ENCODE measurements at regions not wholly inside any gene's neighbourhood (a gene's known extent, or its start where the extent isn't known, plus 50 kb on each side); places are given as distances from the start of the nearest gene placed in this dataset.

DNA sequence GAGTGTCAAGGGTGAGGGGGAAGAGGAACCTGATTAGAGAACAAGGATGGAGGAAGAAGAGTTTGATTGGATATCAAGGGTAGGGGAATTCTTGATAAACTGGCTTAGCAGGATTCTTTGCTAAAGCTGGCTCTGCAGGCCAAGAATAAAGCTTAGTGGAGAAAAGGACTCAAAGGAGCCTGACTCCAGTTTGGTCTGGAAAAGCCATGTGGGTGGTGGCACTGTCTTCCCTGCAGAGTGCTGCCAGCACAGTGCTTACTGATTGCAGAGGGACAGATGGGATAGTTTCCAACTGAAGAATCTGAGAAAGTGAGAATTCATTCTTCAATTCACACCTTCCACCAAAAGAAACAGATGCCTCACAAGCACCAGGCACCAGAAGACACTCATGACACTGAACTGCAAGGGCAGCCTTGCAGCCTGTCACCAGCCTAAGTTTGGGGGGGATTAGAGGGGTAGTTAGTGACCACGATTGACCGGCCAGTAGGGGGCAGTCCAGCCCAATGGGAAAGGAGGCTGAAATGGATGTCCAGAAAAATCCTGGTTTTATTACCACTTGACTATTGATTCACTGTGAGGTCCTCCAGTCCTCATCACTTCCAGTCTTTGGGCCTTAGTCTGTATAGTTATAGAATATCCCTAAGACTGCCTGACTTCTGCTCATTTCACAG lies 334.5 kb downstream of the SMAD2 start:
- H3K4me3 ChIP-seq (ENCODE audit: low read depth in 1 of 2, low read length in 2 of 2): no peak overlapping the region
- no peaks in the 10 kb centered on the region for H3K36me3 ChIP-seq (ENCODE audit: control insufficient read depth in 2 of 2, insufficient read depth in 2 of 2, low read length in 1 of 2)
- H3K9me3 ChIP-seq (ENCODE audit: control insufficient read depth in 2 of 2, insufficient read depth in 1 of 2, low read depth in 1 of 2, low read length in 1 of 2): peaks cover 7% of the 10 kb centered on the region in 2 donors
- 2% methylated on average over 2 of the region's 2 CpGs for WGBS, 2 donors
- H3K4me1 ChIP-seq (ENCODE audit: control insufficient read depth in 2 of 2, insufficient read depth in 2 of 2, low read length in 1 of 2): no peaks in the 10 kb centered on the region
- H3K27me3 ChIP-seq (ENCODE audit: control insufficient read depth in 1 of 2, insufficient read depth in 2 of 2, low read length in 2 of 2): peaks cover 0 to 3% of the 10 kb centered on the region in 2 donors
- no peak overlapping the region for H3K27ac ChIP-seq (ENCODE audit: low read depth in 2 of 2, low read length in 1 of 2)

DNA sequence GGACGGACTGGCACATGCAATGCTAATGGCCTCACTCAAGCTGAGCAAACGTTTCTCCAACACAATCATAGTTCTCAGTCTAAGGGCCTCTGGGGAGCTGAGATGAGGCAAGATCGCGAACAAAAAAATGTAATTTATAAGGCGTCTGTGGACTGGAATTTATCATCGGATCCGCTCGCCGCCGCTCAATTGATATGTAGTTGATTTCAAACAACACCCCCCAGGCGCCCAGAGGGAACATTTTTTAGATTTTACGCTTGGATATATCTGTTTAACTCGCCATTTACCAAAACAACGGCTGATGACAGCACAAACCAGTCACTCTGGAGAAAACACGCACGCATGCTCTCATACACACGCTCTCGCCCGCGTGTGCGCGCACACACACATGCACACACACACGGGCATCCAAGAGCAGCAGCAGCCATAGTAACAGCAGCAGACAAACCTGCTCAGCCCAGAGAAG lies 335.8 kb downstream of the SMAD2 start:
- Histone ChIP-seq H3K36me3 (ENCODE audit: control insufficient read depth in 2 of 2, insufficient read depth in 2 of 2, low read length in 1 of 2) (no peaks in the 10 kb centered on the region), H3K27me3 (ENCODE audit: control insufficient read depth in 1 of 2, insufficient read depth in 2 of 2, low read length in 2 of 2) (peaks cover 0 to 3% of the 10 kb centered on the region in 2 donors), H3K4me3 (ENCODE audit: low read depth in 1 of 2, low read length in 2 of 2) (no peak overlapping the region), H3K4me1 (ENCODE audit: control insufficient read depth in 2 of 2, insufficient read depth in 2 of 2, low read length in 1 of 2) (no peaks in the 10 kb centered on the region), H3K9me3 (ENCODE audit: control insufficient read depth in 2 of 2, insufficient read depth in 1 of 2, low read depth in 1 of 2, low read length in 1 of 2) (peaks cover 7% of the 10 kb centered on the region in 2 donors), H3K27ac (ENCODE audit: low read depth in 2 of 2, low read length in 1 of 2) (no peak overlapping the region)
- 76 to 84% methylated on average over 23 of the region's 23 CpGs for WGBS, 2 donors

DNA sequence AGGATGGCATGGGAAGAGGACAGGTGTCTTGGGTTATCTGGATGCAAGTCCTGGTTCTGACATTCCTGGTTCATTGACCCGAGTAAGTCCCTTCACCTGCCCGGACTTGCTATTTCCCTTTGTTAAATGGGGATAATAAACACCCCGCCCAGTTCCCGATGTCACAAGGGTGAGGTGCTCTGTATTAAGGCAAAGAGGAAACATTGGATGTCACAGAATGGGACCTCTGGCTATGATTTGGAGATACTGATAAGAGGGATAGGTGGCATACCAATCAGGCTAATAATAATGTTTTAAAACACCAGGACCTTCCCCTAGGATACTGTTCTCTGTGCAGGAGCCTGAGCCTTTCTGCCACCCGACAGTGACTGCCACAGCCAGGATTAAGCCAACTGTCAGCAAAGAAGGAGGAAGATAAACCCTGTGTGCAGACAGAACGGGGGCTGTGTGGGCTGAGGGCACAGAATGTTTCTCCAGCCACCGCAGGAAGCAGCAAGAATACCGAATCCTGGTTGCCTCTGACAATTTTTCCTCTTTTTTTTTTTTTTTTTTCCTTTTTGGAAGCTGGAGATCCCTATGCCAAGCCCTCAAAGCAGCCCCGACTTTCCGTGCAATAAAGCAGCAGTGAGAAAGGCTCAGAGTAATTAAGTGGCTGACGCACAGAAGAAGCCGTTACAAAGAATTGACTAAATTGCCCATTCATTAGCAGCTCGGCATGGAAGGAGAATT lies 336.6 kb downstream of the SMAD2 start:
- no peaks in the 10 kb centered on the region for H3K36me3 ChIP-seq (ENCODE audit: control insufficient read depth in 2 of 2, insufficient read depth in 2 of 2, low read length in 1 of 2)
- WGBS, 2 donors: 25 to 27% methylated on average over 13 of the region's 13 CpGs
- no peak overlapping the region for H3K4me3 ChIP-seq (ENCODE audit: low read depth in 1 of 2, low read length in 2 of 2)
- H3K4me1 ChIP-seq (ENCODE audit: control insufficient read depth in 2 of 2, insufficient read depth in 2 of 2, low read length in 1 of 2): no peaks in the 10 kb centered on the region
- no peak overlapping the region for H3K27ac ChIP-seq (ENCODE audit: low read depth in 2 of 2, low read length in 1 of 2)
- peaks cover 7% of the 10 kb centered on the region in 2 donors for H3K9me3 ChIP-seq (ENCODE audit: control insufficient read depth in 2 of 2, insufficient read depth in 1 of 2, low read depth in 1 of 2, low read length in 1 of 2)
- peaks cover 0 to 3% of the 10 kb centered on the region in 2 donors for H3K27me3 ChIP-seq (ENCODE audit: control insufficient read depth in 1 of 2, insufficient read depth in 2 of 2, low read length in 2 of 2)

DNA sequence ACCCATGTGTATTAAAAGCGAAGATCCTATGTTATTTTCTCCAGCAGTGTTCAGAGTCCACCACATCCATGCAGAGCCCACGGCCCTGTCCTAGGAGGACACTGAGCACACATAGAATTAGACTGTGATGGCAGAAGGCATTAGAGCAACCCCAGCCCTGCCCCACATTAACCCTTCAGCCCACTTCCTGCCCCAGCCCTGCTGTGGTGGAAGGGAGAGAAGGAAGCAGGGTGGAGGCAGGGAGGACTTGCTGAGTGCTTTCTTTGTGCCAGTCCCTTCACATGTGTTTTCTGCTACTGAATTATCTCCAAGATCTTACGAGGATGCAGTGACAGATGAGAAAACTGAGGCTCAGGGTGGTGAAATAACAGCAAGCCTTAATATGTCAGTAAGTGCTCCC lies 339.0 kb downstream of the SMAD2 start:
- WGBS, 2 donors: 55 to 57% methylated on average over 3 of the region's 3 CpGs
- H3K9me3 ChIP-seq (ENCODE audit: control insufficient read depth in 2 of 2, insufficient read depth in 1 of 2, low read depth in 1 of 2, low read length in 1 of 2): peaks cover 7% of the 10 kb centered on the region in 2 donors
- H3K4me3 ChIP-seq (ENCODE audit: low read depth in 1 of 2, low read length in 2 of 2): no peak overlapping the region
- H3K4me1 ChIP-seq (ENCODE audit: control insufficient read depth in 2 of 2, insufficient read depth in 2 of 2, low read length in 1 of 2): no peaks in the 10 kb centered on the region
- no peak overlapping the region for H3K27ac ChIP-seq (ENCODE audit: low read depth in 2 of 2, low read length in 1 of 2)
- peaks cover 0 to 3% of the 10 kb centered on the region in 2 donors for H3K27me3 ChIP-seq (ENCODE audit: control insufficient read depth in 1 of 2, insufficient read depth in 2 of 2, low read length in 2 of 2)
- H3K36me3 ChIP-seq (ENCODE audit: control insufficient read depth in 2 of 2, insufficient read depth in 2 of 2, low read length in 1 of 2): no peaks in the 10 kb centered on the region

DNA sequence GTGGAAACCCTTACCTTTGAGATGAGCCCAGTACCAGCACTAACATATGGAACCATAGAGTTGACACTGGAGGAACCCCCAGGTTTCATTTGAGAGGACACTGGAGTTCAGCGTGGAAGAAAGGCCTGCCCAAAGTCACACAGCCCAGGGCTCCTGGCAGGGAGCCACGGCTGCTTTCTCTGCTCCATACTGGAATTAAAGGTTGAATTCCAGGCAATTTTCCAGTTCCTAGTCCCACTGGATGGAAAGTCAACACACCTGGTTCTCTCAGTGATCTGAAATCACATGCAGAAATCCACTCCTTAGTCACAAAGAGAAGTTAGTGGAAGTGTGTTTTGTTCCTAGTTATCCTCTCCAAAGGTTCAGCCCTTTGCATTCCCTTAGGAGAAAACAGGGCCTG lies 336.1 kb upstream of the SKOR2 start:
- 33 to 46% methylated on average over 2 of the region's 2 CpGs for WGBS, 2 donors
- Histone ChIP-seq H3K36me3 (ENCODE audit: control insufficient read depth in 2 of 2, insufficient read depth in 2 of 2, low read length in 1 of 2) (no peaks in the 10 kb centered on the region), H3K9me3 (ENCODE audit: control insufficient read depth in 2 of 2, insufficient read depth in 1 of 2, low read depth in 1 of 2, low read length in 1 of 2) (no peaks in the 10 kb centered on the region), H3K4me1 (ENCODE audit: control insufficient read depth in 2 of 2, insufficient read depth in 2 of 2, low read length in 1 of 2) (no peaks in the 10 kb centered on the region), H3K4me3 (ENCODE audit: low read depth in 1 of 2, low read length in 2 of 2) (no peak overlapping the region), H3K27me3 (ENCODE audit: control insufficient read depth in 1 of 2, insufficient read depth in 2 of 2, low read length in 2 of 2) (no peaks in the 10 kb centered on the region), H3K27ac (ENCODE audit: low read depth in 2 of 2, low read length in 1 of 2) (no peak overlapping the region)

DNA sequence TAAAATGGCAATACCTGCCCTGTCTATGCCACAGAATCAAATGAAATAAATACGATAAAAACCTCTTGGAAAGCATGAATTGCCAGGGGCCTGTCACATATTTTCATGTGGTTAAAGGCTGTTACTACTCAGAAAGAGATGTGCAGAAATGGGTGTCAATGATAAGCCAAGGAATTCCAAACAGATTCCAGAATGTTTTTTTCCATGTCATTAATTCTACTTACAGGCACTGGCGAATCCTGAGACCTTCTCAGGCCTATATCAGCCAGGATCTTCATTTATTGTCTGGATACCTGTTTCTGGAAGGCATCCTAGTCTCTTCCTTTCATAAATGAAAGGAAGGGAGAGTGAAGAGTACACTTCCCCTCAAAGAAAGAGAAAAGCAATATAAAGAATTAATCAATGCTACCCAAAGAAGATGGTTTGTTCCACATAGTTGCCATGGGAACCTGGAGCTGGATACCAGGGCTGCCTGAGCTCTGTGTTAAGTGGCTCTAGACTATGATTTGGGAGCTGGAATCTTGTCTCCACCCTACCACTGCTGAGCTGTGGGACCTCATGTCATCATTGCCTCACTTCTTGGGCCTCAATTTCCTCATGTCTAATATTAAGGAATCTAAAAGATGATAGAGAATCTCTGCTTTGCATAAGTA lies 335.1 kb upstream of the SKOR2 start:
- no peaks in the 10 kb centered on the region for H3K36me3 ChIP-seq (ENCODE audit: control insufficient read depth in 2 of 2, insufficient read depth in 2 of 2, low read length in 1 of 2)
- 75 to 77% methylated on average over 2 of the region's 2 CpGs for WGBS, 2 donors
- H3K4me1 ChIP-seq (ENCODE audit: control insufficient read depth in 2 of 2, insufficient read depth in 2 of 2, low read length in 1 of 2): no peaks in the 10 kb centered on the region
- no peak overlapping the region for H3K4me3 ChIP-seq (ENCODE audit: low read depth in 1 of 2, low read length in 2 of 2)
- H3K9me3 ChIP-seq (ENCODE audit: control insufficient read depth in 2 of 2, insufficient read depth in 1 of 2, low read depth in 1 of 2, low read length in 1 of 2): no peaks in the 10 kb centered on the region
- no peak overlapping the region for H3K27ac ChIP-seq (ENCODE audit: low read depth in 2 of 2, low read length in 1 of 2)
- no peaks in the 10 kb centered on the region for H3K27me3 ChIP-seq (ENCODE audit: control insufficient read depth in 1 of 2, insufficient read depth in 2 of 2, low read length in 2 of 2)

DNA sequence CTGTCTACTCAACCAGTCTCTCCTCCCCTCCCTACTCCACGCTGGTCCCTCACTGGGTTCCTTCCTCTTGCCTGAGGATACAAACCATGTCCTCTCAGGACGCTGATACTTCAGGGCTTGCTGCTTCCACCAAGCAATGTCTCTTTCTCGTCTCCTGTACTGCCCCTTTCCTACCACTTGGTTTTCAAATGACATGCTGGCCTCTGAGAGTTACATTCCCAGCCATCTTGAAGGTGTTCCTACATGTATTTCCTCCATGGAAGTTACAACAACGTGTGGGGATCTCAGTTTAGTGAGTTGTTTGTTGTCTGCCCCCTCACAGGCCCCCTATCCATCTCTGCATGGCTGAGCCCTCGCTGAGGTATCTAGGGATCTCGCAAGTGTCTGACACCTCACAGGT lies 334.5 kb upstream of the SKOR2 start:
- H3K4me1 ChIP-seq (ENCODE audit: control insufficient read depth in 2 of 2, insufficient read depth in 2 of 2, low read length in 1 of 2): no peaks in the 10 kb centered on the region
- H3K27me3 ChIP-seq (ENCODE audit: control insufficient read depth in 1 of 2, insufficient read depth in 2 of 2, low read length in 2 of 2): no peaks in the 10 kb centered on the region
- WGBS, 2 donors: 58% methylated on average over 6 of the region's 6 CpGs
- no peaks in the 10 kb centered on the region for H3K9me3 ChIP-seq (ENCODE audit: control insufficient read depth in 2 of 2, insufficient read depth in 1 of 2, low read depth in 1 of 2, low read length in 1 of 2)
- H3K36me3 ChIP-seq (ENCODE audit: control insufficient read depth in 2 of 2, insufficient read depth in 2 of 2, low read length in 1 of 2): no peaks in the 10 kb centered on the region
- H3K27ac ChIP-seq (ENCODE audit: low read depth in 2 of 2, low read length in 1 of 2): no peak overlapping the region
- no peak overlapping the region for H3K4me3 ChIP-seq (ENCODE audit: low read depth in 1 of 2, low read length in 2 of 2)

DNA sequence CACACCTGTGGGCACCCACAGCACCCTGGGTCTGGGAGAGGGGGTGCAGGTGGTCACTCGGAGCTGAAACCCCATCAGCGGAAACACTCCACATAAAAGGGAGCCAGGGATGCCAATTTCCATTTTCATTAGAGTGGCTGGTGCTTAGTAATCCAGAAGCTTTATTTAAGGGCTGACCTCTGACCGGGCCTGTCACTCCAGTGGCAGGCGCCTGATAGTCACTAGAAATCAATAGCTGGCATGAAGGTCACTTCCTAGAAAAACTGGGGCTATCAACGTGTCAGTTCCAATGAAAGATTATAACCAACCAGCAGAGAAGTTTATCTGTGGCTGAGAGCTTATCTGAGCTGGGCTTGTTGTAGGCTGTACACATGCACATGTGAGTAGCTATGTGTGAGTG lies 333.7 kb upstream of the SKOR2 start:
- Histone ChIP-seq H3K27ac (ENCODE audit: low read depth in 2 of 2, low read length in 1 of 2) (no peak overlapping the region), H3K36me3 (ENCODE audit: control insufficient read depth in 2 of 2, insufficient read depth in 2 of 2, low read length in 1 of 2) (no peaks in the 10 kb centered on the region), H3K4me3 (ENCODE audit: low read depth in 1 of 2, low read length in 2 of 2) (no peak overlapping the region), H3K9me3 (ENCODE audit: control insufficient read depth in 2 of 2, insufficient read depth in 1 of 2, low read depth in 1 of 2, low read length in 1 of 2) (no peaks in the 10 kb centered on the region), H3K4me1 (ENCODE audit: control insufficient read depth in 2 of 2, insufficient read depth in 2 of 2, low read length in 1 of 2) (no peaks in the 10 kb centered on the region), H3K27me3 (ENCODE audit: control insufficient read depth in 1 of 2, insufficient read depth in 2 of 2, low read length in 2 of 2) (no peaks in the 10 kb centered on the region)
- WGBS, 2 donors: 51 to 60% methylated on average over 5 of the region's 5 CpGs

DNA sequence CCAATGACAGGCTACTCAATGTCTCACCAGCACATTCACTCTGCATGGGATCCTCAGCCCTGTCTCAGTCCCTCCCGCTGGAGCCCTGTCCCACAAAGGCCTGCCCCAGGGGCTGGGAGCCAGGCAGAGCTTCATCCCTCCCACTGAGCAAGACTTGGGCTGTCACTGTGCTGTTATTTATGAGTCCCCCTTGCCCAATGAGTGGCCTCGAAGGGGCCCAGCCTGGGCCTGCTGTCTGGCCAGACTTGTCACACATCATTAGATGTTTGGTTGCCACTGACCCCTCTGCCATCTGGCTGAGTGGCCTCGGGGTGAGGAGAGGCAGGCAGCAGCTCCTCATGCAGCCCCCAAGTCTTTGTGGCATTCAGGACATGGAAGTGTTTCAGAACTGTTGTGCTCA lies 330.6 kb upstream of the SKOR2 start:
- no peaks in the 10 kb centered on the region for H3K36me3 ChIP-seq (ENCODE audit: control insufficient read depth in 2 of 2, insufficient read depth in 2 of 2, low read length in 1 of 2)
- H3K4me1 ChIP-seq (ENCODE audit: control insufficient read depth in 2 of 2, insufficient read depth in 2 of 2, low read length in 1 of 2): no peaks in the 10 kb centered on the region
- no peak overlapping the region for H3K27ac ChIP-seq (ENCODE audit: low read depth in 2 of 2, low read length in 1 of 2)
- WGBS, 2 donors: 29 to 33% methylated on average over 3 of the region's 3 CpGs
- H3K4me3 ChIP-seq (ENCODE audit: low read depth in 1 of 2, low read length in 2 of 2): no peak overlapping the region
- no peaks in the 10 kb centered on the region for H3K9me3 ChIP-seq (ENCODE audit: control insufficient read depth in 2 of 2, insufficient read depth in 1 of 2, low read depth in 1 of 2, low read length in 1 of 2)
- no peaks in the 10 kb centered on the region for H3K27me3 ChIP-seq (ENCODE audit: control insufficient read depth in 1 of 2, insufficient read depth in 2 of 2, low read length in 2 of 2)

Data from esophagus (tissue), 2 donors.